ENCODE measurements at regions not wholly inside any gene's neighbourhood (a gene's known extent, or its start where the extent isn't known, plus 50 kb on each side); places are given as distances from the start of the nearest gene placed in this dataset.

GRCh38 chr5:25881318-25882036 is 1156.9 kb downstream of the CDH9 start:
- no peak overlapping the region for H2BK15ac ChIP-seq (ENCODE audit: low read depth, low read length)
- no peak overlapping the region for H2BK20ac ChIP-seq (ENCODE audit: low read depth, low read length, poor library complexity, severe bottlenecking)
- Mint-ChIP-seq H3K36me3 (ENCODE audit: insufficient read depth in 1 of 3, low read depth in 3 of 3) (peaks cover 2 to 8% (median 3%) of the 10 kb centered on the region in 3 experiments; a peak in 4 of 7 replicates), H3K4me3 (no peak overlapping the region), H3K9me3 (peaks cover 5 to 11% of the 10 kb centered on the region in 2 experiments), H3K4me1 (peaks cover 4 to 9% of the 10 kb centered on the region in 2 experiments; a peak in 3 of 4 replicates), H3K27me3 (ENCODE audit: low read depth) (no peaks in the 10 kb centered on the region; the same call in 1 of the 2 replicates), H3K27ac (no peak overlapping the region)
- H3K4me1 ChIP-seq (ENCODE audit: insufficient read depth, low read length), result no peaks in the 10 kb centered on the region
- no peaks in the 10 kb centered on the region for H4K20me1 ChIP-seq (ENCODE audit: control insufficient read depth, insufficient read depth, insufficient read length)
- no peak overlapping the region for H2AK5ac ChIP-seq (ENCODE audit: insufficient read length, low read length)
- no peak overlapping the region for H3K27ac ChIP-seq (ENCODE audit: insufficient read length, low read depth, low read length)
- TF ChIP-seq CTCF (conservative IDR thresholded peaks at IDR 0.05), result no peak
- H3K56ac ChIP-seq (ENCODE audit: insufficient read length, low read depth, low read length), result no peak overlapping the region
- H3T11ph ChIP-seq (ENCODE audit: low read length), result no peak overlapping the region
- no peaks in the 10 kb centered on the region for H3K27me3 ChIP-seq (ENCODE audit: insufficient read depth, low read length)
- H2BK120ac ChIP-seq (ENCODE audit: low read depth, low read length, poor library complexity, severe bottlenecking), result no peak overlapping the region
- no peak overlapping the region for H3K23ac ChIP-seq (ENCODE audit: insufficient read length, low read depth, low read length)
- no peak overlapping the region for H2BK12ac ChIP-seq (ENCODE audit: insufficient read length, low read depth, low read length)
- no peak overlapping the region for H3K18ac ChIP-seq (ENCODE audit: insufficient read length, low read depth, low read length)
- 100% methylated on average over 1 of the region's 6 CpGs for WGBS (ENCODE audit: extremely low coverage, insufficient read length, low lambda C conversion rate)
- no peaks in the 10 kb centered on the region for H3K79me1 ChIP-seq (ENCODE audit: insufficient read depth, low read depth, low read length, poor library complexity, severe bottlenecking)
- H4K5ac ChIP-seq (ENCODE audit: insufficient read length, low read depth, low read length), result no peak overlapping the region
- H2AFZ ChIP-seq (ENCODE audit: low read length), result no peak overlapping the region
- no peak overlapping the region for H3K4me2 ChIP-seq (ENCODE audit: insufficient read depth, insufficient read length, low read length)
- H3K9ac ChIP-seq (ENCODE audit: extremely low read depth, insufficient read length, low read length), result no peak overlapping the region
- DNase-seq, result no peak
- no peak overlapping the region for H4K91ac ChIP-seq (ENCODE audit: insufficient read length, low read depth, low read length)
- H3K4ac ChIP-seq (ENCODE audit: low read depth, low read length), result no peak overlapping the region
- H3K14ac ChIP-seq (ENCODE audit: insufficient read depth, low read length), result no peak overlapping the region
- H3K79me2 ChIP-seq (ENCODE audit: insufficient read depth, low read length), result no peaks in the 10 kb centered on the region
- H3K23me2 ChIP-seq (ENCODE audit: insufficient read length, low read depth, low read length, poor library complexity, severe bottlenecking), result no peaks in the 10 kb centered on the region
- H2BK5ac ChIP-seq (ENCODE audit: insufficient read length, low read length), result no peak overlapping the region
- no peak overlapping the region for H4K8ac ChIP-seq (replicated peaks; ENCODE audit: insufficient read length, low read depth, low read length)
- H3K9me3 ChIP-seq (ENCODE audit: control insufficient read depth, low read depth, low read length), result no peaks in the 10 kb centered on the region
